ENCODE measurements at regions not wholly inside any gene's neighbourhood (a gene's known extent, or its start where the extent isn't known, plus 50 kb on each side); places are given as distances from the start of the nearest gene placed in this dataset.

- TF ChIP-seq ZBTB11 (CRISPR knock-in tag; IDR thresholded peaks at IDR 0.05) (no peak), SUPT20H (IDR thresholded peaks at IDR 0.05; ENCODE audit: borderline replicate concordance, control insufficient read depth, low read depth, low read length) (no peak), MYC (IDR thresholded peaks at IDR 0.05; ENCODE audit: insufficient read depth, insufficient read length, insufficient replicate concordance, low read length, severe bottlenecking) (no peak), CEBPB (IDR thresholded peaks at IDR 0.05; ENCODE audit: borderline replicate concordance in 1 of 2, low read depth in 2 of 2, low read length in 2 of 2) (no peak)
Observed at GRCh38 chrX:37077646-37078433, 69.7 kb downstream of the FAM47C start (continued).

- Histone ChIP-seq H3K4me1 (ENCODE audit: control insufficient read depth, insufficient read depth, low read length) (no peaks in the 10 kb centered on the region), H3K9me3 (replicated peaks; ENCODE audit: control insufficient read depth, insufficient read depth, low read length) (no peaks in the 10 kb centered on the region; the same call in 2 of the 3 replicates), H3K79me2 (ENCODE audit: control insufficient read depth, insufficient read depth, low read length) (no peaks in the 10 kb centered on the region), H3K27ac (ENCODE audit: control insufficient read depth, insufficient read depth) (no peak overlapping the region), H3K36me3 (ENCODE audit: control insufficient read depth in 2 of 2, insufficient read depth in 2 of 2, low read length in 1 of 2) (no peaks in the 10 kb centered on the region), H2AFZ (ENCODE audit: control insufficient read depth, low read depth, low read length) (no peak overlapping the region), H3K9ac (ENCODE audit: control insufficient read depth, insufficient read depth, low read length) (no peak overlapping the region), H3K27me3 (replicated peaks in 1 of 2; ENCODE audit: control insufficient read depth in 2 of 2, insufficient read depth in 2 of 2, low read length in 1 of 2) (no peaks in the 10 kb centered on the region), H3K4me3 (no peak overlapping the region), H4K20me1 (ENCODE audit: control insufficient read depth, insufficient read depth) (no peaks in the 10 kb centered on the region), H3K4me2 (ENCODE audit: control insufficient read depth, insufficient read depth) (no peak overlapping the region)
- in situ Hi-C loops (cut with MboI), result no loop called here
- ChIA-PET RAD21 (ENCODE audit: unreplicated experiment) (no interaction called here), CTCF (no interaction called here), POLR2A (no interaction called here), SMC1A (ENCODE audit: uncharacterized antibody, unreplicated experiment) (no interaction called here)
- intact Hi-C loops (cut with micrococcal nuclease; ENCODE audit: unreplicated experiment), result no loop called here
- 66% methylated on average over 16 of the region's 16 CpGs for WGBS (ENCODE audit: insufficient coverage, insufficient replicate concordance, low lambda C conversion rate, missing lambda C conversion rate)
- DNase-seq (ENCODE audit: low read depth, low spot score) (no peak), FAIRE-seq (no peak), ATAC-seq (no peak)
- TF ChIP-seq SUPT20H (IDR thresholded peaks at IDR 0.05; ENCODE audit: borderline replicate concordance, control insufficient read depth, low read depth, low read length) (no peak), JUND (IDR thresholded peaks at IDR 0.05; ENCODE audit: low read depth, low read length) (no peak), WRNIP1 (IDR thresholded peaks at IDR 0.05; ENCODE audit: borderline replicate concordance, low read depth, low read length) (no peak), SRF (IDR thresholded peaks at IDR 0.05; ENCODE audit: low read depth in 2 of 2, low read length in 2 of 2) (no peak), RELB (IDR thresholded peaks at IDR 0.05; ENCODE audit: low read depth) (no peak)
- no TSS peak for BruUV-seq (replicated peaks)
Observed at GRCh38 chrX:37078434-37078703, 70.2 kb downstream of the FAM47C start.
